ENCODE measurements at regions not wholly inside any gene's neighbourhood (a gene's known extent, or its start where the extent isn't known, plus 50 kb on each side); places are given as distances from the start of the nearest gene placed in this dataset.

- Histone ChIP-seq H3K27me3 (ENCODE audit: control insufficient read depth, insufficient read depth, low read length) (no peaks in the 10 kb centered on the region), H3K27ac (ENCODE audit: low read depth, low read length) (no peak overlapping the region), H3K9me3 (ENCODE audit: control insufficient read depth, insufficient read depth, low read length) (no peaks in the 10 kb centered on the region), H3K4me3 (ENCODE audit: low read depth, low read length) (no peak overlapping the region), H3K36me3 (ENCODE audit: control insufficient read depth, insufficient read depth, low read length) (no peaks in the 10 kb centered on the region), H3K4me1 (ENCODE audit: control insufficient read depth, insufficient read depth, low read length) (no peaks in the 10 kb centered on the region)
- WGBS (ENCODE audit: insufficient coverage): no CpG with 5 or more reads among the region's 1 CpG
- no peak for DNase-seq (ENCODE audit: low read depth in 4 of 6, low spot score in 6 of 6)
These were observed 278.9 kb downstream of the CENPW start for GRCh38 chr6:126618639-126619343.

GRCh38 chr6:126620719-126621118, 280.8 kb downstream of the CENPW start:
- no peaks in the 10 kb centered on the region for H3K4me1 ChIP-seq (ENCODE audit: control insufficient read depth, insufficient read depth, low read length)
- H3K27ac ChIP-seq (ENCODE audit: low read depth, low read length): no peak overlapping the region
- H3K9me3 ChIP-seq (ENCODE audit: control insufficient read depth, insufficient read depth, low read length): no peaks in the 10 kb centered on the region
- no peaks in the 10 kb centered on the region for H3K36me3 ChIP-seq (ENCODE audit: control insufficient read depth, insufficient read depth, low read length)
- no CpG with 5 or more reads among the region's 1 CpG for WGBS (ENCODE audit: insufficient coverage)
- H3K27me3 ChIP-seq (ENCODE audit: control insufficient read depth, insufficient read depth, low read length): no peaks in the 10 kb centered on the region
- no peak for DNase-seq (ENCODE audit: low read depth in 4 of 6, low spot score in 6 of 6)
- no peak overlapping the region for H3K4me3 ChIP-seq (ENCODE audit: low read depth, low read length)

- H3K36me3 ChIP-seq (ENCODE audit: control insufficient read depth, insufficient read depth, low read length): no peaks in the 10 kb centered on the region
- 92% methylated on average over 2 of the region's 2 CpGs for WGBS (ENCODE audit: insufficient coverage)
- no peak overlapping the region for H3K4me3 ChIP-seq (ENCODE audit: low read depth, low read length)
- no peak overlapping the region for H3K27ac ChIP-seq (ENCODE audit: low read depth, low read length)
- H3K9me3 ChIP-seq (ENCODE audit: control insufficient read depth, insufficient read depth, low read length): no peaks in the 10 kb centered on the region
- H3K27me3 ChIP-seq (ENCODE audit: control insufficient read depth, insufficient read depth, low read length): no peaks in the 10 kb centered on the region
- H3K4me1 ChIP-seq (ENCODE audit: control insufficient read depth, insufficient read depth, low read length): no peaks in the 10 kb centered on the region
- DNase-seq (ENCODE audit: low read depth in 4 of 6, low spot score in 6 of 6): no peak
These were observed 285.1 kb downstream of the CENPW start for GRCh38 chr6:126625019-126625418.

- Histone ChIP-seq H3K4me3 (ENCODE audit: low read depth, low read length) (no peak overlapping the region), H3K36me3 (ENCODE audit: control insufficient read depth, insufficient read depth, low read length) (no peaks in the 10 kb centered on the region), H3K4me1 (ENCODE audit: control insufficient read depth, insufficient read depth, low read length) (no peaks in the 10 kb centered on the region), H3K27ac (ENCODE audit: low read depth, low read length) (no peak overlapping the region), H3K9me3 (ENCODE audit: control insufficient read depth, insufficient read depth, low read length) (no peaks in the 10 kb centered on the region), H3K27me3 (ENCODE audit: control insufficient read depth, insufficient read depth, low read length) (no peaks in the 10 kb centered on the region)
- 86% methylated on average over 3 of the region's 3 CpGs for WGBS (ENCODE audit: insufficient coverage)
- DNase-seq (ENCODE audit: low read depth in 4 of 6, low spot score in 6 of 6): no peak
These were observed 288.2 kb downstream of the CENPW start for GRCh38 chr6:126628125-126628524.

- no peaks in the 10 kb centered on the region for H3K9me3 ChIP-seq (ENCODE audit: control insufficient read depth, insufficient read depth, low read length)
- no peak overlapping the region for H3K4me3 ChIP-seq (ENCODE audit: low read depth, low read length)
- no peak overlapping the region for H3K27ac ChIP-seq (ENCODE audit: low read depth, low read length)
- WGBS (ENCODE audit: insufficient coverage): no CpG with 5 or more reads among the region's 2 CpGs
- DNase-seq (ENCODE audit: low read depth in 4 of 6, low spot score in 6 of 6): peak in 1 of 6 donors; percentile 74
- H3K4me1 ChIP-seq (ENCODE audit: control insufficient read depth, insufficient read depth, low read length): no peaks in the 10 kb centered on the region
- no peaks in the 10 kb centered on the region for H3K36me3 ChIP-seq (ENCODE audit: control insufficient read depth, insufficient read depth, low read length)
- H3K27me3 ChIP-seq (ENCODE audit: control insufficient read depth, insufficient read depth, low read length): no peaks in the 10 kb centered on the region
These were observed 291.4 kb downstream of the CENPW start for GRCh38 chr6:126631363-126631762.

- Histone ChIP-seq H3K4me3 (ENCODE audit: low read depth, low read length) (no peak overlapping the region), H3K27ac (ENCODE audit: low read depth, low read length) (no peak overlapping the region), H3K4me1 (ENCODE audit: control insufficient read depth, insufficient read depth, low read length) (no peaks in the 10 kb centered on the region), H3K9me3 (ENCODE audit: control insufficient read depth, insufficient read depth, low read length) (no peaks in the 10 kb centered on the region), H3K36me3 (ENCODE audit: control insufficient read depth, insufficient read depth, low read length) (no peaks in the 10 kb centered on the region), H3K27me3 (ENCODE audit: control insufficient read depth, insufficient read depth, low read length) (no peaks in the 10 kb centered on the region)
- DNase-seq (ENCODE audit: low read depth in 4 of 6, low spot score in 6 of 6): no peak
- no CpG with 5 or more reads among the region's 1 CpG for WGBS (ENCODE audit: insufficient coverage)
These were observed 292.4 kb downstream of the CENPW start for GRCh38 chr6:126632271-126632670.

GRCh38 chr6:126633373-126633772, 293.5 kb downstream of the CENPW start:
- no peak overlapping the region for H3K27ac ChIP-seq (ENCODE audit: low read depth, low read length)
- no peak overlapping the region for H3K4me3 ChIP-seq (ENCODE audit: low read depth, low read length)
- no peaks in the 10 kb centered on the region for H3K9me3 ChIP-seq (ENCODE audit: control insufficient read depth, insufficient read depth, low read length)
- H3K27me3 ChIP-seq (ENCODE audit: control insufficient read depth, insufficient read depth, low read length): no peaks in the 10 kb centered on the region
- no peaks in the 10 kb centered on the region for H3K36me3 ChIP-seq (ENCODE audit: control insufficient read depth, insufficient read depth, low read length)
- 55% methylated on average over 1 of the region's 1 CpG for WGBS (ENCODE audit: insufficient coverage)
- H3K4me1 ChIP-seq (ENCODE audit: control insufficient read depth, insufficient read depth, low read length): no peaks in the 10 kb centered on the region
- DNase-seq (ENCODE audit: low read depth in 4 of 6, low spot score in 6 of 6): peak in 2 of 6 donors; percentile 15 to 17

GRCh38 chr6:126640356-126640755, 300.4 kb downstream of the CENPW start:
- no peak overlapping the region for H3K27ac ChIP-seq (ENCODE audit: low read depth, low read length)
- no peaks in the 10 kb centered on the region for H3K27me3 ChIP-seq (ENCODE audit: control insufficient read depth, insufficient read depth, low read length)
- H3K9me3 ChIP-seq (ENCODE audit: control insufficient read depth, insufficient read depth, low read length): no peaks in the 10 kb centered on the region
- H3K4me3 ChIP-seq (ENCODE audit: low read depth, low read length): no peak overlapping the region
- no peaks in the 10 kb centered on the region for H3K36me3 ChIP-seq (ENCODE audit: control insufficient read depth, insufficient read depth, low read length)
- no peaks in the 10 kb centered on the region for H3K4me1 ChIP-seq (ENCODE audit: control insufficient read depth, insufficient read depth, low read length)
- no peak for DNase-seq (ENCODE audit: low read depth in 4 of 6, low spot score in 6 of 6)
- WGBS (ENCODE audit: insufficient coverage): no CpG with 5 or more reads among the region's 2 CpGs

GRCh38 chr6:126640921-126641320, 301.0 kb downstream of the CENPW start:
- DNase-seq (ENCODE audit: low read depth in 4 of 6, low spot score in 6 of 6): no peak

GRCh38 chr6:126641641-126642040, 301.7 kb downstream of the CENPW start:
- Histone ChIP-seq H3K4me3 (ENCODE audit: low read depth, low read length) (no peak overlapping the region), H3K36me3 (ENCODE audit: control insufficient read depth, insufficient read depth, low read length) (no peaks in the 10 kb centered on the region), H3K27ac (ENCODE audit: low read depth, low read length) (no peak overlapping the region), H3K4me1 (ENCODE audit: control insufficient read depth, insufficient read depth, low read length) (no peaks in the 10 kb centered on the region), H3K9me3 (ENCODE audit: control insufficient read depth, insufficient read depth, low read length) (no peaks in the 10 kb centered on the region), H3K27me3 (ENCODE audit: control insufficient read depth, insufficient read depth, low read length) (no peaks in the 10 kb centered on the region)
- DNase-seq (ENCODE audit: low read depth in 4 of 6, low spot score in 6 of 6): no peak
- WGBS (ENCODE audit: insufficient coverage): no CpG with 5 or more reads among the region's 1 CpG

More at GRCh38 chr6:126640921-126641320, 301.0 kb downstream of the CENPW start:
- no peaks in the 10 kb centered on the region for H3K4me1 ChIP-seq (ENCODE audit: control insufficient read depth, insufficient read depth, low read length)
- no peak overlapping the region for H3K4me3 ChIP-seq (ENCODE audit: low read depth, low read length)
- H3K36me3 ChIP-seq (ENCODE audit: control insufficient read depth, insufficient read depth, low read length): no peaks in the 10 kb centered on the region
- no peak overlapping the region for H3K27ac ChIP-seq (ENCODE audit: low read depth, low read length)
- no peaks in the 10 kb centered on the region for H3K9me3 ChIP-seq (ENCODE audit: control insufficient read depth, insufficient read depth, low read length)
- no peaks in the 10 kb centered on the region for H3K27me3 ChIP-seq (ENCODE audit: control insufficient read depth, insufficient read depth, low read length)
